HG03060 (cell line): ENCODE measurements at regions not wholly inside any gene's neighbourhood (a gene's known extent, or its start where the extent isn't known, plus 50 kb on each side); places are given as distances from the start of the nearest gene placed in this dataset.
"Not testable (repeated sequence)": the region's sequence is repeated elsewhere in the genome, so short reads cannot be mapped to it uniquely, and the experiment has no call there.

Experiments used
- ATAC-seq: cut with Tn5 transposase; IDR thresholded peaks from one replicate; pipeline ENCODE4 v1.9.1; 2021; ENCODE audit warnings: low read depth, moderate number of reproducible peaks; ENCODE audit not compliant: unreplicated experiment

- ATAC-seq = no peak
These were observed 103.8 kb upstream of the LANCL2 start for GRCh38 chr7:55261386-55261770.

- not testable (repeated sequence) for ATAC-seq
These were observed 99.8 kb upstream of the LANCL2 start for GRCh38 chr7:55265328-55265727.

GRCh38 chr7:55265836-55266642 is 99.1 kb upstream of the LANCL2 start:
- no peak for ATAC-seq

GRCh38 chr7:55271069-55271626 is 94.0 kb upstream of the LANCL2 start:
- no peak for ATAC-seq

GRCh38 chr7:55271661-55272060 is 93.5 kb upstream of the LANCL2 start:
- ATAC-seq = no peak

DNA sequence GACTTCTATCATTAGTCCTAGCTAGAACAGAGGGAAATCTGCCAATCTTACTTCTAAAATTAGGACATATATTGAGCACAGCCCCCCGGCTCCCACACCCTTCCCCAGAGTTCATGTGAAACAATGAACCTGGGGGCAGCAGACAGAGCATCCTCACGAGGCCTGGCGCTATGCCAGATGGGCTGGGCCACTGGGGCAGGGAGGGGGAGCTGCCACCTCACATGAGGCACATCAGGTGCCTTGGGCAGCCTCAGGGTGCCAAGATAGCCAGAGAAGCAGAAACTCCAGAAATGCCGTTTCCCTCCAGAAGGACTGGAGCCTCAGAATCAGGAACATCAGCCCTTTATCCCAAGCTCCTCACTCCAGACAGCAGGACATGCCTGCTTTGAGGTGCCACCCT is 92.8 kb upstream of the LANCL2 start:
- ATAC-seq = no peak

GRCh38 chr7:55273186-55273980 is 91.8 kb upstream of the LANCL2 start:
- ATAC-seq = no peak

DNA sequence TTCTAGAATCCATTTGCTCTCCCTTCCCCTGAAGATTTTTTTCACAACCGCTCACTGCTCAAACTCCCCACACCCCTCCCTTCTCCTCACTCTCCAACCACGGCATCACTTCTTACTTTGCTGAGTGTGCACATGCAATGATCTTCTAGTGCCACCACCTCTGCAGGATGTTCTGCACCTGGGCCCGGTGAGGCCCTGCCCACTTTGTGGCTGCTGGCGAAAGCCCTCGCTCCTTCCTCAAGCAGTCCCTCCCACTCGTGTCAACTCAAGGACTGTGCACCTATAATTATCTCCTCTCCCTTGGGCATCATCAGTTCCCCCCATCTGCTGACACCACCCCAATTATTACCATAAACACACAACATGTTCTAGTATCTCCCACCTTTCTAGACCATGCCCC is 91.0 kb upstream of the LANCL2 start:
- no peak for ATAC-seq

DNA sequence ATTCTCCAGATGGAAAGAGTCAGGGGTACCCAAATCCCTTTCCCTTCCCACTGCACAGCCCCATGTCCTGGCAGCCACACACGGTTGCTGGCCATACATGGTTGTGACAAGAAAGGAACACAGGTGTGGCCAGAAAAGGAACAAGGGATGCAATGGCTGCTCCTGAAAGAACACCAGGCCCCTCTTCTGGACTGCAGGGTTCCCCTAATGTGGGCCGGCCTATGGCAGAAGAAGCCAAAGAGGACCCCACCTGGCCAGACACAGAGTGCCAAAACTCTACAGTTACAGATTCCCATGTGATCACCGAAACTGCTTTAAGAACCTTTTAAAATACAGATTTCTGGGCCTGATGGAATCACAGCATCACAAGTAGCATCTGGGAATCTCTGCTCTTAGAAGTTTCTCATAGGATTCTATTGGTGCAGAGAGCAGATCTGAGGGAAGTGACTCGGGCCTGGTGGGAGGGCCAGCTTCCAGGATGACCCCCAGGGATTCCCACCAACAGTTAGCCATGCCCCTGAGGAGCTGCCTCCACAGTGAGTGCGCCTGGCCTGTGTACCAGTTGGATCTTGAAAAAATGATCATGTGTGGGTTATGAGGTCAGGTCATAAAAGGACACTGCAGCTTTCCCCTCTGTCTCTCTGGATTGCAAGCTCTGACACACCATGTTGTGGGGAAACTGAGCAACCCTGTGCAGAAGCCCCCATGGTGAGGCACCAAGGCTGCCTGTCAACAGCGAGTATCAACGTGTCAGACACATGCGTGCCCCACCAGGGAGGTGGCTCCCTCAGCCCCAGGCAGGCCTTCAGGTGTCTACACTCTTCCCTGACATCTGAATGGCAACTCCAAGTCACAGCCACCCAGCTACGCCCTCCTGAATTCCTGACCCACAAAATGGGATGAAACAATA is 89.6 kb upstream of the LANCL2 start:
- no peak for ATAC-seq

GRCh38 chr7:55276572-55277295 is 88.4 kb upstream of the LANCL2 start:
- ATAC-seq = no peak

GRCh38 chr7:55277916-55278315 is 87.2 kb upstream of the LANCL2 start:
- no peak for ATAC-seq

DNA sequence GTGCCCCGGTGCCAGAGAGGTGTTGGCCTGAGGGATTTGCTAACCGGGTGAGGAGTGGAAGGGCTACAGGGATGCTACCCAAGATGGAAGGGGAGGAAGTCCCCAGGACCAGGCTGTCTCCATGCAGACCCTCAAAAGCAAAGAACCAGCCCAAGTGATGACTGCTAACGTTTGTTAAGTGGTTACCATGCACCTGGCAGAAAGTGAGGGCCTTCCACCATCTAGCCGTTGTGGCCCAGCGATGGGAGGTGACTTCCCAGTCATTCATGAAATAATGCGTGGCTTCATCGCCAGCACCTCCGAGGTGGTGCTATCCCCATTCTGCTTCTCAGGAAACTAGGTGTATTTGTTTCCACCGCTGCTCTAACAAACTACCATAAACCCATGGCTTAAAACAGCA is 86.8 kb upstream of the LANCL2 start:
- ATAC-seq = no peak

- no peak for ATAC-seq
These were observed 85.9 kb upstream of the LANCL2 start for GRCh38 chr7:55279080-55279845.

DNA sequence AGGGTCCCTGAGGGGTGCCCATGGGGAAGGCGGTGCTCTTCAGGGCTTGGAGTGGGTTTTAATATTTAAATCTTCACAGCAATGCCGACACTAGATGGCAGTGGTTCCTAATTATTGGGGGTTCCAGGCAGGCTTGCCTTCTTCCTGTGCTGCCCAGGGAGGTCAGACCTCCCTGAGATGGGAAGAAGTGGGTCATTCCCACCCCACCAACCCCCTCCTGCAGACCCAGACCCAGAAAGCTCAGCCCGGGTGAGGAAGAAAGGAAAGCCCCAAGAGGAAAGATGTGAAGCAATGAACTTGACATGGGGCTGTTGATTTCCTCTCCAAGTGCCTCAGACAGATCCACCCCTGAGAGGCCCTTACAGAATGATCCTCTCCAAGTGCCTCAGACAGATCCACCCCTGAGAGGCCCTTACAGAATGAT is 85.1 kb upstream of the LANCL2 start:
- ATAC-seq = peak; percentile 54

- no peak for ATAC-seq
These were observed 79.5 kb upstream of the LANCL2 start for GRCh38 chr7:55285665-55286064.

GRCh38 chr7:55286666-55287065 is 78.5 kb upstream of the LANCL2 start:
- ATAC-seq = no peak

- peak; percentile 52 for ATAC-seq
These were observed 76.9 kb upstream of the LANCL2 start for GRCh38 chr7:55288070-55288824.

DNA sequence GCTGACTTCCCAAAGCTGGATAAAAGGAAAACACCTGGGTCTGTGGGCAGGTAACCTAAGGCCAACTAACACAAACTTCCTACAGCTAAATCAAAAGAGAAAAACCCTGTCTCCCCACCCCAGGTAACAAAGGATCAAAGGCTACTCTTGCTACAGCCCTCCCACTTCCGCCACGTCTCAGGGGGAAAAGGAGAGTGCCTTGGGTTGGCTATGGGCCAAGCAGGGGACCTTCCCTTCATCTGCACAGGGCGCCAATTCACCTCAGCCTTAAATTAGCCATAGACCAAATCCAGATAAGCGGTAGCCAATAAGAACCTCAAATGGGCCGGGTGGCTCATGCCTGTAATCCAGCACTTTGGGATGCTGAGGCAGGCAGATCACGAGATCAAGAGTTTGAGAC is 69.1 kb upstream of the LANCL2 start:
- no peak for ATAC-seq
